Astrocyte (in vitro differentiated cells and primary cell): ENCODE measurements at regions not wholly inside any gene's neighbourhood (a gene's known extent, or its start where the extent isn't known, plus 50 kb on each side); places are given as distances from the start of the nearest gene placed in this dataset.

Experiments used
- DNase-seq: peaks from one replicate; pipeline ENCODE4 v3.0.0-alpha.2; 2010; ENCODE audit warnings: low read depth
- FAIRE-seq: peaks from 2 replicates; lab custom pipeline; 2011; peaks lifted over from hg19 to GRCh38; lab: Jason Lieb, UNC
- H2AFZ ChIP-seq: 2 replicates; pipeline ENCODE4 v1.6.0; 2012; ENCODE audit warnings: low read depth, low read length, inconsistent platforms
- H3K27ac ChIP-seq: 2 replicates; pipeline ENCODE4 v1.5.1; 2011; ENCODE audit warnings: low read depth, low read length, inconsistent platforms
- H3K27me3 ChIP-seq: 2 replicates; pipeline ENCODE4 v1.6.0; 2011; ENCODE audit warnings: low read length, inconsistent platforms; ENCODE audit not compliant: insufficient read depth
- H3K36me3 ChIP-seq: 2 replicates; pipeline ENCODE4 v1.5.1; 2011; ENCODE audit warnings: low read length, inconsistent platforms; ENCODE audit not compliant: insufficient read depth
- H3K4me1 ChIP-seq: 2 replicates; pipeline ENCODE4 v1.5.1; 2011; ENCODE audit warnings: low read length, inconsistent platforms; ENCODE audit not compliant: insufficient read depth
- H3K4me2 ChIP-seq: 2 replicates; pipeline ENCODE4 v1.6.0; 2012; ENCODE audit warnings: low read length, inconsistent platforms
- H3K4me3 ChIP-seq: 2 replicates; pipeline ENCODE4 v1.5.1; 2011; ENCODE audit warnings: low read depth, mild to moderate bottlenecking, low read length, inconsistent platforms; ENCODE audit not compliant: insufficient read depth
- H3K79me2 ChIP-seq: 2 replicates; pipeline ENCODE4 v1.6.0; 2012; ENCODE audit warnings: mild to moderate bottlenecking, low read length, inconsistent platforms; ENCODE audit not compliant: insufficient read depth
- H3K9ac ChIP-seq: 2 replicates; pipeline ENCODE4 v1.6.0; 2012; ENCODE audit warnings: mild to moderate bottlenecking, low read length, inconsistent platforms
- H3K9me3 ChIP-seq: 2 replicates; pipeline ENCODE4 v1.5.1; 2012; ENCODE audit warnings: low read depth, mild to moderate bottlenecking, low read length, inconsistent platforms; ENCODE audit not compliant: insufficient read depth
- H4K20me1 ChIP-seq: 2 replicates; pipeline ENCODE4 v1.6.0; 2012; ENCODE audit warnings: low read length, inconsistent platforms; ENCODE audit not compliant: insufficient read depth
- H3K27ac Mint-ChIP-seq: one replicate; pipeline ENCODE4 v1.8.0; 2021; ENCODE audit warnings: mild to moderate bottlenecking, mixed read lengths; ENCODE audit not compliant: unreplicated experiment
- H3K27me3 Mint-ChIP-seq: one replicate; pipeline ENCODE4 v1.8.0; 2021; ENCODE audit warnings: low read depth, mixed read lengths; ENCODE audit not compliant: unreplicated experiment
- H3K36me3 Mint-ChIP-seq: one replicate; pipeline ENCODE4 v1.8.0; 2021; ENCODE audit warnings: low read depth, mixed read lengths; ENCODE audit not compliant: unreplicated experiment
- H3K4me1 Mint-ChIP-seq: one replicate; pipeline ENCODE4 v1.8.0; 2021; ENCODE audit warnings: low read depth, mixed read lengths; ENCODE audit not compliant: unreplicated experiment
- H3K4me3 Mint-ChIP-seq: one replicate; pipeline ENCODE4 v1.8.0; 2021; ENCODE audit warnings: mild to moderate bottlenecking, moderate library complexity, mixed read lengths; ENCODE audit not compliant: unreplicated experiment
- H3K9me3 Mint-ChIP-seq: one replicate; pipeline ENCODE4 v1.8.0; 2021; ENCODE audit warnings: mild to moderate bottlenecking, mixed read lengths; ENCODE audit not compliant: unreplicated experiment
- CTCF ChIP-seq: IDR thresholded peaks from 2 replicates; pipeline ENCODE4 v1.5.1; 2011; ENCODE audit warnings: low read depth, mild to moderate bottlenecking, inconsistent platforms, low read length, moderate library complexity; ENCODE audit not compliant: insufficient read depth
- EZH2 ChIP-seq: IDR thresholded peaks from 2 replicates; pipeline ENCODE4 v1.6.1; 2012; ENCODE audit warnings: mild to moderate bottlenecking, low read length, inconsistent platforms; ENCODE audit not compliant: insufficient read depth

- Histone ChIP-seq H3K9me3 (no peaks in the 10 kb centered on the region), H3K4me1 (peaks cover 10% of the 10 kb centered on the region), H2AFZ (no peak overlapping the region), H3K9ac (no peak overlapping the region), H3K4me3 (no peak overlapping the region), H4K20me1 (no peaks in the 10 kb centered on the region), H3K36me3 (no peaks in the 10 kb centered on the region), H3K27ac (no peak overlapping the region), H3K4me2 (no peak overlapping the region), H3K27me3 (no peaks in the 10 kb centered on the region), H3K79me2 (no peaks in the 10 kb centered on the region)
- no peak for FAIRE-seq
- Mint-ChIP-seq H3K36me3 (no peaks in the 10 kb centered on the region), H3K9me3 (no peaks in the 10 kb centered on the region), H3K4me1 (peaks cover 21% of the 10 kb centered on the region), H3K27ac (no peak overlapping the region), H3K27me3 (no peaks in the 10 kb centered on the region), H3K4me3 (no peak overlapping the region)
- TF ChIP-seq EZH2, result no peak
- no peak for TF ChIP-seq CTCF
- DNase-seq, result no peak
Measured at GRCh38 chr17:68734931-68735330, 133.8 kb upstream of the FAM20A start.

GRCh38 chr17:68734187-68734900 is 133.2 kb upstream of the FAM20A start:
- no peaks in the 10 kb centered on the region for H3K36me3 Mint-ChIP-seq
- no peaks in the 10 kb centered on the region for H3K9me3 ChIP-seq
- H3K9ac ChIP-seq, result no peak overlapping the region
- H3K27ac Mint-ChIP-seq, result no peak overlapping the region
- peak overlapping the region; percentile 57 for H3K4me2 ChIP-seq
- no peaks in the 10 kb centered on the region for H3K36me3 ChIP-seq
- H4K20me1 ChIP-seq, result no peaks in the 10 kb centered on the region
- H3K27me3 ChIP-seq, result no peaks in the 10 kb centered on the region
- H3K4me3 Mint-ChIP-seq, result no peak overlapping the region
- no peak overlapping the region for H3K4me3 ChIP-seq
- no peak overlapping the region for H2AFZ ChIP-seq
- no peak for TF ChIP-seq CTCF
- no peak for TF ChIP-seq EZH2
- DNase-seq (no peak), FAIRE-seq (no peak)
- no peaks in the 10 kb centered on the region for H3K79me2 ChIP-seq
- no peaks in the 10 kb centered on the region for H3K27me3 Mint-ChIP-seq
- H3K4me1 Mint-ChIP-seq, result peaks cover 21% of the 10 kb centered on the region
- peaks cover 10% of the 10 kb centered on the region for H3K4me1 ChIP-seq
- H3K27ac ChIP-seq, result no peak overlapping the region
- H3K9me3 Mint-ChIP-seq, result no peaks in the 10 kb centered on the region
